SKM-1 treated with dmso at 0.1 percent for 144 hours (cell line): ENCODE measurements at regions not wholly inside any gene's neighbourhood (a gene's known extent, or its start where the extent isn't known, plus 50 kb on each side); places are given as distances from the start of the nearest gene placed in this dataset.

Experiments
- DNase-seq: peaks from one replicate; lab custom pipeline; 2025; ENCODE audit not compliant: unreplicated experiment; lab: John Stamatoyannopoulos, UW

- DNase-seq, result no peak
Observed at GRCh38 chr22:48592931-48593330, 1234.7 kb downstream of the BRD1 start.

DNA sequence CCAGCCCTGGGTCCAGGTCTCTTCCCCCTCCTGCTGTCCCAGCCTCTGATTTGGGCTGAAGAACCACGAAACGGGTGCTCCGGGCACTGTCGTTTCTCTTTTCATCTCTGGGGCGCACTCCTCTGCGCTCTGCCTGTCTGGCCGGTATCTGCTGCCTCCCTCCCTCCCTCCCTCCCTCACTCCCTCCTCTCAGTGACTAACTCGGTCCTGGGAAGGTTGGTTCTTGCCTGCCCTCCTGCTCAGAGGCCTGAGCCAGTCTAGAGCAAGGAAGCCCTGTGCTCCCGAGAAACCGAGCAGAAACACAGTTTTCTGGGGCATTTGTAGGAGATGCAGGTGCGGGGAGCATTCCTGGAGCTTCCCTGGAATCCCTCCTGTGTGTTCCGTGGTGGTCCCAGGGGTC lies 1235.2 kb downstream of the BRD1 start:
- no peak for DNase-seq

DNA sequence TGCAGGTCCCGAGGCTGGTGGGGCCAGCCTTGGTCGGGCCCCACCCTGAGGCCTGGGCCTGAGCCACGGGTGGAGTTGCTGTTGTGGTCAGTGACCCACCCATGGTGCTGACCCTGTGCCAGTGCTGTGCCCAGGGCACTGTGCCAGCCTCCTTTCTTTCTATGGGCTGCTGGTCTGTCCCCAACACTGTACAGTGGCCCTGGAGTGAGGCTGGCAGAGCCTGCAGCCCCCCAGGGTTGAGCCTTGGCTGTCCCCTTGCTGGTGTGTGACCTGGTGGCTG lies 1235.7 kb downstream of the BRD1 start:
- DNase-seq, result no peak

DNA sequence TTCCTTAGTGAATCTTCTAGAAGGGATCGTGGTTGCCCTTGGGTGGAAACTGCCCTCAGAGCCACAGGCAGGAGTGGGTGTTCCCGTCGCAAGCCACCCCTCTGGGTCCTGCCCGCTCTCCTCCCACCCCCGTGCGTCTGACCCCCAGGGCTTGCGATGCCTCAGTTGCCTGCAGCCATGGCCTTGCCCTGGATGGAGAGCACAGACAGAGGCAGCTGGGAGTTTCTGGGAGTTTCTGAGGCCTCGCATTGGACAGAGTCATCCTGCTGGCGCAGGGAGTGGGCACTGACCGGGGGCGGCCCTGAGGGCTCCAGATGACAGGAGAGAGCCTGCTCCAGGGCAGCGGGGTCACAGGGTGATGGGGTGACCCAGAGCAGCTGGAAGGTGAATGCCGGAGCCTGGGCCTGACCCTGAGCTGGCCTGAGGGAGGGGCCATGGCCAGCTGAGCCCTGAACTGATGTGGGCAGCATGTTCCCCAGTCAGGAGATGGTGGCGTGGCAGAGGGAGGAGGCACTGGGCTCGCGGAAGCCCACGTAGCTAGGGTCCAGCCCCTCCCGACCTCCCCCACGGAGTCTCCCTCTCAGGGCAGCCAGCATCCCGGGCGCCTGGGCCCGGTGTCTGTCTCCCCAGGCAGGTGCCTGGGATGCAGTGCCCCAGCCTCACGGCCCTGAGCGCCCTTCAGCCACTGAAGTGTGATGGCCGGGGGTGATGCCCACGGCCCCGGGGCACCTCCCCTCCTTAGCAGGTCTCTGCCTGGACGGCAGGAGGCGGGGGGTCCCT lies 1236.2 kb downstream of the BRD1 start:
- no peak for DNase-seq

DNA sequence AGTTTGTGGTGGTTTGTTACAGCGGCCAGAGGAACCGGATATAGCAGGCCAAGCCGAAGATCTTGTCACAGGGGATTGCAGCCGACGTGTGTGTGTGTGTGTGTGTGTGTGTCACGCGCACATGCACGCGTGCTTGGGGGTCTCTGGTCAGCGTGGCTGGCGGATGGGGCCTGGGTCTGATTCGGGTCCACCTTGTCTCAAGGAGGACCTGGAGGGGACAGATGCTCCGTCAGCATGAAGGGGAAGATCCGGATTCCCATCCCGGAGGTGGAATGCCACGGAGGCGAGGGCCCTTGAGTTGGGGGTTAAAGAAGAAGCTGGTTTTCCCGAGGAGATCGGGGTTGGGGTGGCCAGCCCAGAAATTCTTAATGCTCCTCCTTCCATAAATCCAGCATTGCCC lies 1237.8 kb downstream of the BRD1 start:
- no peak for DNase-seq

DNA sequence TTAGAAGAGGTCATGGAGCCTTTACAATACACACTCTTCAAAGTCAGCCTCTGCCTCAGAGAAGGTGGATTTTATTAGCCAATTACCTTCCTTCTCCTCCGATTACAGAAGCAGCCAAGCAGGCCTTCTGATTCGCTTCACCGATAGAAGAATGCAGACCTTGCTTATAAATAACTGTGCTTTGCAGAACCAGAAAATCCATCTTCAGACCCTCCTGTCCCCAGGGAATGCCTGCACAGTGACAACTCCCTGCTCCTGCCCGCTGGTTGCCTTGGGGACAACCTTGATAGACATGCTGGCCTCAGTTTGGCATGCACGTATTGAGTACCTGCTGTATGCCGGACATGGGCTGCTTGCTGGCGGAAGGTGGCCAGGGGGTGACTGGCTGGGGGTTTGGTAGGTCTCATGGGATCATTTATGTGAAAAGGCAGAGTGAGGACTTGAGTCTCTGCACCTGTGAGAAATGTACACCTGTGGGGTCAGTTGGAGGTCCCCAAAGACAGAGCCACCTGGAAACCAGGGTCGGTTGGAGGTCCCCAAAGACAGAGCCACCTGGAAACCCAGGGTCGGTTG lies 1238.7 kb downstream of the BRD1 start:
- no peak for DNase-seq

DNA sequence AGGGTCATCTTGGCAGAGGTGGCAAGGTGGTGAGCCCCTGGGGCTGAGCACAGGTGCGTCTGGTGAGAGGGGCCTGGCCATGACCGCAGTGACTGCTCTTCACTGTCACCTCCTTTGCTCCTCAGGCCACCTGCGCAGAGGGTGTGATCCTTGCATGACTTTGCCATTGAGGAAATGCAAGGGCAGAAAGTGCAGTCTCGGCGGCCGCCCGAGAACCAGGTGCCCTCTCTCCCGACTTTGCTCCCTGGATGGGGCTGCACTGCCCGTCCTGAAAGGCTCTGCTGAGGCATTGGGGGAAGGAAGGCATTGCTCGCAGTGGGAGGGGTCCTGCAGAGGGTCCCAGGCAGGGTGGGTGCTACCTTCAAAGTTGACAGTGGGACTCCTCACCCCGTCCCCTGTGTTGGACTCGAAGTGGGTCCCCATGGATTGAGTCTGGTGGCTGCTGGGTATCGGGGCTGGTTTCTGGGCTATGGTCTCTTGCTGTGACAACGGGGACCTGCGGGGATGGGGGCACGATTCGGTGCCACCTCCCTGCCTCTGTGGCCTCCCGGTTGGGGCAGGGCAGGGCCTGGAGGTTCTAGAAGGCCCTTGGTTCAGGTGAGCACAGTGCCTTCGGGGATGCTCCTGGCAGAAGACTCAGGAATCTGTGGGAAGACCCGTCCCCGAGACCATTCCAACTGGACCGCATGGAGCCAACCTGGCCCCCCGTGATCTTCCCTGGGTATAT lies 1239.4 kb downstream of the BRD1 start:
- DNase-seq, result no peak

DNA sequence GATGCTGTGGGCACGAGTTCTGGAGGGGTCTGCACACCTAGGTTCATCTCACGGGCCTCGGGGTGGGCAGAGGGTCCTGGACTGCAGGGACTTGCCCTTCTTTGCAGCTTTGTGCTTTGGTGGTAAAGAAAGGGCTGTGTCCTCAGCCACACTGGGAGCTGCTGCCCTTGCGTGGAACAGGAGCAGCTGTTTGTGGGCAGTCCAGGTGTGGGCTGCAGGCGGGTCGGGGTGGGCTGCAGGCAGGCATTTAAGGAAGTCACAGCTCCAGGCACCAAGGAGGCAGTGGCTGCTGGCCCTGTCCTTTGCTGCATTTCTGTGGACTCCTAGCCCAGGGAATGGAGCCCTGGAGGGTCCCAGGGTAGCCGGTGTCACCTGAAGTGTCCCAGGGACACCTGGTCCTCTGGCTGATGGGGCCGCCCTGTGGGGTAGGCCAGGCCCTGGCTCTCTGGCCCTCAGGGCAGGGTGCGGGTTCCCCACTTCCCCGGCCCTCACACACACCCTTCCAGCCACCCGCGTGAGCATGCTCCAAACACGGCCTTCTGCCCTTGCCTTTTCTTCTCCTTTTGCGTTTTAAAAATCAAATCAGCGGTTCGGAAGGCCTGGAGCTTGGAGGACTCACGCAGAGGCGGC lies 1240.3 kb downstream of the BRD1 start:
- DNase-seq, result no peak

GRCh38 chr22:48586799-48587185 lies 1240.9 kb downstream of the BRD1 start:
- DNase-seq, result no peak

- no peak for DNase-seq
Observed at GRCh38 chr22:48585916-48586798, 1241.5 kb downstream of the BRD1 start.

DNA sequence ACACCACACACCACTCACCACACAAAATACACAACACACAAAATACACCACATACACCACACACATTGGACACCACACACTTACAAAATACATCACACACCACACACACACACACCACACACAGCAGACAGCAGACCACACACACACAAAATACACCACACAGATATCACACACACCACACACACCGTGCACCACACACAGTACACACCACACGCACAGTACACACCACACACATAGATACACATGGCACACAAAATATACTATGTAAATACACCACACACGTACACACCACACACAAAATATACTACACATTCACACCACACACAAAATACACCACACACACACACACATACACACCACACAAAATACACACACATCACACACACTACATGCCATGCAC lies 1243.5 kb downstream of the BRD1 start:
- DNase-seq, result no peak

DNA sequence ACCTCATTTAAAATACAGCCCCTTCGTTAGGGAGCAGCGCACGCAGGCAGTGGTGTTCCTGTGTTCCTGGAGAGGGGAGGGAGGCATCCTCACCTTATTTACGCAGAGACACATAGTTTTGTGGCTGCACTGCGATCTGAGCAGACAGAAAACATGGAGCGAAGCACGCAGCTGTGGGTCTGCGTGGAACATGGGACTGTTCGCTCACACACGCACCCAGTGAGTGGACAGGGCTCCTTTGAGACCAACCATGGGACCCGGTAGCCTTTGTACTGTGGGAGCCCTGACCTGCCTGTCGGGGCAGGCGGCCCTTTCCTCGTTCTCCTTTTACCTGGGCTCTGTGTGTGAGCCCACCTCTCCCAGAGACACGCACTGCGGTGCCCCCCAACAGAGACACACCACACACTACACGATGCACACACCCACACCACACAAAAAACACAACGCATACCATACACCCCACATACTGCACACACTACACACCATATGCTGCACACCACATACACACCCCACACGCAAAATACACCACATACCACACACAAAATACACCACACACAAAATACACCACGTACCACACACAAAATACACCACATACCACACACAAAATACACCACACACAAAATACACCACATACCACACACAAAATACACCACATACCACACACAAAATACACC lies 1245.7 kb downstream of the BRD1 start:
- DNase-seq, result no peak

DNA sequence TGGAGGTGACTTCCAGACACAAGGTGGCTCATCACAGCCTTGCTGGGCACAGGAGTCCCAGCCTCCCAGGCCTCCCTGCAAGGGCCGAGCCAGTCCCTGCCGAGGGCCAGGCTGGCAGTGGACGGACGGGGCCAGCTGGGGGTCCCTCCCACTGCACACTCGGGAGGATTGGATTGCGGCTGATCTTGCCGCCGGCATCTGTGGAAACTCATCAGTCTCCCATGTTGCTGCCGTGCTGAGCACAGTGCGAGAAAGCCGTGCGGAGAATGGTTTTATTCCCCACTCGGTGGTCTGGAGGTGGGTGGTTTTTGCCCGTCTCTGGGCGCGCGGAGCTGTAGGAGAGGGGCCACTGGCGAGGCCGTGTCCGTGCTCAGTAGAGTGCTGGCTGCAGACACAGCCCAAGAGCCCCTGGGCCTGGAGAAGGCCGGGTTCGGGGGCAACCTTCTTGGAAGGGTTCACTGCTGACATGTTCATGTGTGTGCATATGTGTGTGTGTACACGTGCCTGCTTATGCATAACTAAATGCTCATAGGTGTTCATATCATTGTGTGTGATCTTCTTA lies 1246.4 kb downstream of the BRD1 start:
- DNase-seq, result no peak

- DNase-seq, result no peak
Observed at GRCh38 chr22:48580481-48580970, 1247.1 kb downstream of the BRD1 start.

DNA sequence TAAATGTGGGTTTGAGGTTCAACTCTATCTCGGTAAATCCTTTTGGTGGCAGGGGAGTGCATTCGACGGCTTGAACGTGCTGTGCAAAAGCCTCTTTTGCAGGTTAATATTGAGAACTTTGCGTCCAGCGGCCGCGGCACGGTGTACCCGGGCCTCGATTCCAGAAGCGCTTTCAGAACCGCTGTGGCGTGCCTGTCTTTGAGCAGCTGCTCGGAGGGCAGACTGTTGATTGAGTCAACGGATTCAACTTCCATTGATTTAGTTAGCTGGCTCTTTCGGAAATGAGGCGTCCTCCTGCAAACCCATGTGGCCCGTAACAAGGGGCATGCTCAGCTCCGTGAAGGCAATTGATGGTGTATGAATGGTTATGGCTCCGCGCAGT lies 1247.8 kb downstream of the BRD1 start:
- DNase-seq, result no peak

DNA sequence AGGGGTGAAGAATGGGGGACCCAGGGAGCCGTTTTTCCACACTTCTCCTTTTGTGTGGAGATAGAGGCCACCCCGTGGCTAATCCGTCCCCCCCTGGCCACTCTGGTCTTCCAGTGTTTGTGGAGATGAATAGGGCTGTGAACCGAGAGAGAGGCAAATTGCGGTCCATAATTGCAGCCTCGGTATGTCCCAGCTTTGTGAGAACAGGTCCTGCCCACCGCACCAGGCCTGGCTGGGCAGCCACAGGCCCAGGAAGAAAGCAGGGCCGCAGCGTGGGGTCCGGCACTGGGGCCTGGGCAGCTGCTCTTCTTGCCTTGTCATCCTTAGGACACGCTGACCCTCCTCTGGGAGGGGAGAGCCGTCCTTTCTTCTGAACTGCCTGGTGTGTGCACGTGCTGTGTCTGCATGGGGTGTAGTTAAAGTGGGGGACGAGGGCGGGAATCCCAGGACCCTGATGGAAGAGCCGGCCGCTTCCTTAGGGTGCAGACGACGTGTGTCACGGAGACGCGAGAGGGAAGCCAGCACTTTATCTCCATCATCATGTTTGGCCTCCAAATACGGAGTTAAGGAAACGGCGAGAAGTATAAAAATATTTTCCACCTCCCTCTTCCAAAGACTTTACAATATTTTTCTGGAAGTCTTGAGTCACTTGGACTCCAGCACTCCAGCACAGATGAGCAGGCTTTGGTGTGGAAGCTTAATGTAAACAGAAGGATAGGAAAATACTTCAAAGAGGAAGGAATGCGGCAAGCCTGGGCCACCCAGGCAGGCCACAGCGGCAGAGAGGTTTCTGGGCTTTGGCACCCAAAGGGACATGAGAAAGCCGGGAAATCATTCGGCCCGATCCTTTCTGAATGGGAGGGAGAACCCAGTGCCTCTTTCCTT lies 1248.4 kb downstream of the BRD1 start:
- no peak for DNase-seq

GRCh38 chr22:48578138-48579042 lies 1249.3 kb downstream of the BRD1 start:
- no peak for DNase-seq

DNA sequence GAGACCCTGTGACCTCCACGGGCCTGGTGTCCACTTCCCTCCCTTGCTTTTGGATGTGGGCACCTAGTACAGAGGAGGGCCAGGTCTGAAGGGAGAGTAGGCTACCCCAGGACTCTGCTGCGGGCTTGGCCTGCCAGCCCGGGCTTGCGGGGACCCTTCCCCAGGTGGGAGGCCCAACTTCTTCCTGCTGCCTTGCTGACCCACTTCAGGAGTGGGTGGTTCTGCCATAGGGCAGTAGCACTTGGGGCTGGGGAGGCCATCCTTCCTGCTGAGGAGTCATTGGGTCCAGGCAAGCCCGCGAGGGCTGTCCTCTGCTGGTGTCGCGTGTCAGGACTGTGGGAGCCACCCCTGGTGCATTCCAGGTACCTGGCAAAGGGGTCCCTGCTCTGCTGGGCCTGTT lies 1250.0 kb downstream of the BRD1 start:
- no peak for DNase-seq
